HL-60 (cell line): ENCODE measurements at regions not wholly inside any gene's neighbourhood (a gene's known extent, or its start where the extent isn't known, plus 50 kb on each side); places are given as distances from the start of the nearest gene placed in this dataset.

Experiments used
- CTCF ChIP-seq: IDR thresholded peaks from one replicate; pipeline ENCODE4 v1.5.1; 2011; ENCODE audit warnings: low read length, control low read depth, inconsistent platforms; ENCODE audit not compliant: insufficient read depth
- GABPA ChIP-seq: IDR thresholded peaks from 2 replicates; pipeline ENCODE4 v1.6.1; 2012; ENCODE audit warnings: low read depth
- POLR2AphosphoS5 ChIP-seq: IDR thresholded peaks from 2 replicates; pipeline ENCODE4 v1.6.1; 2012; ENCODE audit warnings: low read depth

GRCh38 chr9:108083796-108084352, 594.3 kb upstream of the KLF4 start:
- TF ChIP-seq CTCF (no peak), GABPA (no peak), POLR2AphosphoS5 (no peak)
